ENCODE measurements at regions not wholly inside any gene's neighbourhood (a gene's known extent, or its start where the extent isn't known, plus 50 kb on each side); places are given as distances from the start of the nearest gene placed in this dataset.

- no peak overlapping the region for H3K4me3 ChIP-seq (ENCODE audit: low read length)
- TF ChIP-seq CTCF (conservative IDR thresholded peaks at IDR 0.05; ENCODE audit: low read depth, low read length) = no peak
- DNase-seq (ENCODE audit: low read depth) = no peak
Observed at GRCh38 chr12:42741091-42741490, 151.5 kb upstream of the PRICKLE1 start.

GRCh38 chr12:42737398-42737797 is 147.9 kb upstream of the PRICKLE1 start:
- H3K4me3 ChIP-seq (ENCODE audit: low read length) = no peak overlapping the region
- DNase-seq (ENCODE audit: low read depth) = no peak
- no peak for TF ChIP-seq CTCF (conservative IDR thresholded peaks at IDR 0.05; ENCODE audit: low read depth, low read length)

- H3K4me3 ChIP-seq (ENCODE audit: low read length) = no peak overlapping the region
- no peak for DNase-seq (ENCODE audit: low read depth)
- no peak for TF ChIP-seq CTCF (conservative IDR thresholded peaks at IDR 0.05; ENCODE audit: low read depth, low read length)
Observed at GRCh38 chr12:42735861-42736361, 146.4 kb upstream of the PRICKLE1 start.

GRCh38 chr12:42733911-42734310 is 144.4 kb upstream of the PRICKLE1 start:
- no peak for DNase-seq (ENCODE audit: low read depth)
- TF ChIP-seq CTCF (conservative IDR thresholded peaks at IDR 0.05; ENCODE audit: low read depth, low read length) = no peak
- H3K4me3 ChIP-seq (ENCODE audit: low read length) = no peak overlapping the region

- no peak for DNase-seq (ENCODE audit: low read depth)
- H3K4me3 ChIP-seq (ENCODE audit: low read length) = no peak overlapping the region
- TF ChIP-seq CTCF (conservative IDR thresholded peaks at IDR 0.05; ENCODE audit: low read depth, low read length) = no peak
Observed at GRCh38 chr12:42732908-42733411, 143.4 kb upstream of the PRICKLE1 start.

- DNase-seq (ENCODE audit: low read depth) = no peak
- no peak for TF ChIP-seq CTCF (conservative IDR thresholded peaks at IDR 0.05; ENCODE audit: low read depth, low read length)
Observed at GRCh38 chr12:42730291-42730690, 140.7 kb upstream of the PRICKLE1 start.

GRCh38 chr12:42729535-42729900 is 140.0 kb upstream of the PRICKLE1 start:
- no peak for TF ChIP-seq CTCF (conservative IDR thresholded peaks at IDR 0.05; ENCODE audit: low read depth, low read length)
- DNase-seq (ENCODE audit: low read depth) = peak; percentile 89
- H3K4me3 ChIP-seq (ENCODE audit: low read length) = no peak overlapping the region

More at GRCh38 chr12:42730291-42730690, 140.7 kb upstream of the PRICKLE1 start:
- H3K4me3 ChIP-seq (ENCODE audit: low read length) = no peak overlapping the region

Measured in retinal pigment epithelial cell (primary cell).